IPS-18a (cell line): ENCODE measurements at regions not wholly inside any gene's neighbourhood (a gene's known extent, or its start where the extent isn't known, plus 50 kb on each side); places are given as distances from the start of the nearest gene placed in this dataset.

Source experiments
- H3K27ac ChIP-seq: one replicate; pipeline ENCODE4 v1.5.1; 2013; ENCODE audit warnings: low read length
- H3K27me3 ChIP-seq: one replicate; pipeline ENCODE4 v1.6.1; 2013; ENCODE audit warnings: mild to moderate bottlenecking, low read length; ENCODE audit not compliant: control insufficient read depth, insufficient read depth
- H3K36me3 ChIP-seq: one replicate; pipeline ENCODE4 v1.6.1; 2013; ENCODE audit warnings: low read depth, low read length; ENCODE audit not compliant: control insufficient read depth
- H3K4me1 ChIP-seq: one replicate; pipeline ENCODE4 v1.6.1; 2013; ENCODE audit warnings: low read depth, low read length; ENCODE audit not compliant: control insufficient read depth
- H3K4me3 ChIP-seq: one replicate; pipeline ENCODE4 v1.5.1; 2013; ENCODE audit warnings: low read length
- H3K9ac ChIP-seq: one replicate; pipeline ENCODE4 v1.6.1; 2013; ENCODE audit warnings: mild to moderate bottlenecking, low read length, moderate library complexity
- H3K9me3 ChIP-seq: one replicate; pipeline ENCODE4 v1.6.1; 2013; ENCODE audit warnings: low read depth, low read length; ENCODE audit not compliant: control insufficient read depth

DNA sequence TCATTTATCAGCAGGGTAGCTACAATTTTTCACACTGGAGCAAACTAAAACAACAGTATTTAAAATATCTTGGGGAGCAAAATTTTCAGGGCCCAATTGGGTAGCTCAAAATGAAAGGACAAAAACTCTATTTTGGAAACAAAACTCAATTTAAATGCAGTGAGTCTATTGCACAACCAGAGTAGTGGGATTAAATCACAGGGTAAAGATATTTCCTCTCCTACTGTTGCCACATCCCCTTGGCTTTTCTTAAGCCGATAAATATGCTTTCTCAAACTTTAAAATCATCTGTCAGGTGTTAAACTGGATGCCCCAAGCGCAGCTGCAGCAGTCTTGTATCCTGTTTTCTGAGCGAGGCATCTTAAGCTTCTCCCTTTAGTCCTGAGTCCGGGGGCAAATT, 1474.3 kb upstream of the CDH9 start:
- no peak overlapping the region for H3K4me3 ChIP-seq
- no peaks in the 10 kb centered on the region for H3K4me1 ChIP-seq
- no peaks in the 10 kb centered on the region for H3K36me3 ChIP-seq
- H3K9me3 ChIP-seq, result no peaks in the 10 kb centered on the region
- no peaks in the 10 kb centered on the region for H3K27me3 ChIP-seq
- H3K9ac ChIP-seq, result no peak overlapping the region
- H3K27ac ChIP-seq, result no peak overlapping the region

DNA sequence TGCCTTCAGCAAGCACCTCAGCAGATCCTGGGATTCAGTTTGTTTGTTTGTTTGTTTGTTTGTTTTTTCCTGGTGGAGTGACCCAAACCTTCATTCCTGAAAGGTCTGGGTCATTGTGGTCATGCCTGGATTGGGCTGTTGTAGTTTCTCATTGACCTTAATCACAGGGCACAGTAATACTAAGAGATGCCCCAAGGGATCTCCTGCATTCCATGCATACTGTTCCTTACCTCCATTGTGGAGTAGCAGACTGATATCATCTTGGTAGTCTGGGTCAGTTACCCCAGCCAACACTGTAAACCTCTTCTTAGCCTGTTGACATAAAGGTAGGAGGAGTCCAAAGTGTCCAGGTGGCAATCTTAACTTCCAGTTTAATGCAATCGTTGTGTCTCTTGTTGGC, 1466.7 kb upstream of the CDH9 start:
- H3K36me3 ChIP-seq, result no peaks in the 10 kb centered on the region

DNA sequence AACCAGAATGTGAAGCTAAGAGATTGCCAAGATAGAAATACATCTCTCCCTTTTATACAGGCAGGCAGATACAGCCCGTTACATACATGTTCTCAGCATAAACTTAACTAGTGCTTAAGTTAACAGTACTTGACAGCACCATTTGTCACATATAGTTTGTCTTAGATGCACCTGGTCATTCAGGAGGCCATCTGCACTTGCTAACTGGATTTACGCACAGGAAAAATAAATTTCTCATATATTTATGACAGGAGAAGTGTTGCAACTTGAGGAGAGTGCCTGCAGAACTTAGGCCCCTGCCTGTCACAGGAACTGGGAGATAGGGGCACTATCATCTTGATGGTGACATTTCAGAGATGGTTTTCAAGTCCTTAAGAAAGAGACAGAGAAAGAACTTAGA, 1462.1 kb upstream of the CDH9 start:
- H3K4me3 ChIP-seq, result no peak overlapping the region

More for the DNA sequence above, 1466.7 kb upstream of the CDH9 start:
- Histone ChIP-seq H3K27me3 (no peaks in the 10 kb centered on the region), H3K4me1 (no peaks in the 10 kb centered on the region), H3K9me3 (no peaks in the 10 kb centered on the region), H3K4me3 (no peak overlapping the region), H3K27ac (no peak overlapping the region), H3K9ac (no peak overlapping the region)

DNA sequence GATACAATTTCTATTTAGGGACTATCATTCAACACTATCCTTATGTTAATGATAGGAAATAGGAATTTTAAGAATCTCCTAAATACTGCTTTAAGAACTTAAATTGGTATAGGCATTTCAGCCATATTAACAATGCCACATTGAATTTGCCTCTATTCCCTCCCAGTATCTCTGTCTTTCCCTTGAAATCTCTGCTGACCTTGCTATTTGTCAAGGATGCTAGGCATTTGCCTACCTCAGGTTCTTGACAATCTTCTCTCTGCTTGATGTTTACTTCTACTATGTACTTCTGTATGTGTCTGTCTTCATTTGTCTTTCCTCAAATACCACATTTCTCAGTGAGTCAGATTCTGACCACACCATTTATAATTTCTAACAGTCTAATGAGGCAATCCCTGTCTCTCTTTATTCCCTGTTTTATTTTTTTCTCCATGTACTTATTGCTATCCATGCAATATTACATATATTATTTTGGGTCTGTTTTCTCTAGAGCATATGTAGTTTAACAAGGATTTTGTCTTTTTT, 1461.4 kb upstream of the CDH9 start:
- H3K9ac ChIP-seq, result no peak overlapping the region
- no peak overlapping the region for H3K27ac ChIP-seq
- H3K9me3 ChIP-seq, result no peaks in the 10 kb centered on the region
- H3K36me3 ChIP-seq, result no peaks in the 10 kb centered on the region
- H3K27me3 ChIP-seq, result no peaks in the 10 kb centered on the region
- H3K4me1 ChIP-seq, result peaks cover 3% of the 10 kb centered on the region
- H3K4me3 ChIP-seq, result no peak overlapping the region

More for the DNA sequence above, 1462.1 kb upstream of the CDH9 start:
- H3K36me3 ChIP-seq, result no peaks in the 10 kb centered on the region
- H3K9ac ChIP-seq, result no peak overlapping the region
- H3K27ac ChIP-seq, result no peak overlapping the region
- H3K9me3 ChIP-seq, result no peaks in the 10 kb centered on the region
- H3K27me3 ChIP-seq, result no peaks in the 10 kb centered on the region
- peaks cover 3% of the 10 kb centered on the region for H3K4me1 ChIP-seq

DNA sequence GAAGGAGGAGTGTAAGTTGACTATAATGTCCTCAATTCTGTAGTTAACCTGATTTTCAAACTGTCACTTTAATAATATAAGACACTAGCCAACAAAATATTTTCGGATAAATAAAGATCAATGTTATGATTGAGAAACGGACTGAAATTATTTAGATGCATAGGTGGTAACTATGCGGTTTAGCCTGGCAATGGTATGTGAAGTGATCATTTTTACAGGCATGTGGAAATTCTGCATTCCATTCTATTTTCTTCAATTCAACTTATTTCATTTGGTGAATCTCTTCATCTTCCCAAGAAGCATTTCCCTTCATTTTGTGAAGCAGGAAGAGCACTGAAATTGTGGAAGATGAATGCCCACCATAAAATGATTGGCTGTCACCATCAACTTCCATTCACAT, 1457.5 kb upstream of the CDH9 start:
- Histone ChIP-seq H3K9ac (no peak overlapping the region), H3K4me1 (peaks cover 3% of the 10 kb centered on the region), H3K36me3 (no peaks in the 10 kb centered on the region), H3K4me3 (no peak overlapping the region), H3K27me3 (no peaks in the 10 kb centered on the region), H3K9me3 (no peaks in the 10 kb centered on the region), H3K27ac (no peak overlapping the region)

DNA sequence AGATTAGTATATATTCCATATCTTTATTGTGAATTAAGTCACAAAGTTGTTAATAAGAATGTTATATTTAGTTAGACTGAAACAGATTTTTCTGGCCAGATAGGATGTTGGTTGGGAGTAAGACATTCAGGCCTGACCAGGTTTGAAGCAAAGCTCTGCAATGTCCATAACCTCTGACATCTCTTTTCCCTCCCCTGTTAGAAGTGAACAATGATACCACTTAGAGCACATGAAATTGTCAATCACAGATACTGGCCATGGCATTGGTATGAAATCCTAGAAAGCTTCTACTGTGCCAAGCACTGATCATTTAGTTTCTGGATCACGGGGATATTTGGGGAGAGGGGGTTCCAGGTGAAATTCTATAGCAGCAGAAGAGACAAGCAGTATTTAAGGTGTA, 1455.1 kb upstream of the CDH9 start:
- Histone ChIP-seq H3K9me3 (no peaks in the 10 kb centered on the region), H3K4me3 (no peak overlapping the region), H3K27me3 (no peaks in the 10 kb centered on the region), H3K36me3 (no peaks in the 10 kb centered on the region), H3K4me1 (peaks cover 9% of the 10 kb centered on the region), H3K9ac (no peak overlapping the region), H3K27ac (no peak overlapping the region)

DNA sequence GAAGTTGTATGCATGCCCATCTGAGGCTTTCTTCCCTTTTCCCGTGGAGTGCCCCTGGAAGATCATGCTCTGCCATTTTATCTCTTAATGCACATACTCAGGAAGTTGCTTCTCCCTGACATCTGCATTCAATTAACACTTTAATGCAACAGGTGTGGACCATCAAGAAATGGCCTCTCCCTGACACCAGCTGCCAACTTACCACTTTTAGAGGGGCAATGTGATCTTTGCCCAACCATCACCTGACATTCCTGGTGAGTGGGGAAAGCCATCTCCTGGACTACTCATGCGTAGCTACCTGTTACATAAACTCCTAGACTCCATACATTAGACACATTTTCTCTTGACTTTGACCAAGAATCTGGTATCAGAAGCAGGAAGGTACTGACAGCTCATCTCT, 1450.4 kb upstream of the CDH9 start:
- no peaks in the 10 kb centered on the region for H3K36me3 ChIP-seq
- no peaks in the 10 kb centered on the region for H3K27me3 ChIP-seq
- H3K27ac ChIP-seq, result no peak overlapping the region
- no peak overlapping the region for H3K9ac ChIP-seq
- H3K4me1 ChIP-seq, result peaks cover 6% of the 10 kb centered on the region
- no peak overlapping the region for H3K4me3 ChIP-seq
- H3K9me3 ChIP-seq, result no peaks in the 10 kb centered on the region

DNA sequence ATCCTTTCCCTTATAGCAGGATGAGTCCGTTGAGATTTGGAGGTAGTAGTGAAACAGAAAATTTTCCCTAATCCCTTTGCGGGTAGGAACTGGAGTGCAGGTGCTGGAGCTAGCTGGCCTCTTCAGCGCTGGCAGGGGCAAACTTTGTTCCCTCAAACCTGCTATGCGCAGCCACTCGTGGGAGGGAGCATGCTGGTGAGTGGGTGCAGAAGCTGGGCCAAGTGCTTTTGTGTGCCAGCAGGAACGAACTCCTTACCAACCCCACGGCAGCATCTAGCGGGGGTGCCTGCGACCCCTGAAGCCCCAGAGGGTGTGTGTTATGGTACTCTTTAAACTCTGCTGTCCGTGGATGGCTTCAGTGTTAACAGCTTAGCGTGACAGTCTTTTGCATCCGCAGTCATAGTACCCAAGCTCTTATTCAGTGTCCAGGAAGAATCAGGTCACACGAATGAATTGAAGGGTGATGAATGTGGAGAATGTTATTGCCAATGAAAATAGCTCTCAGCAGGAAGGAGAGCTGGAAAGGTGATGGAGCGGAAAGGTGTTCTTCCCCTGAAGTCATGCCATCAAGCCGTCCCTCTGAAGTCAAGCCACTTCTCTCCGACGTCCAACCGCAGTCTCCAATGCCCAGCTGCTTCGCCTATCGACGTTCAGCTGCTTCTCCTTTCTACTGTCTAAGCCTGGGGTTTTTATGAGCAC, 1445.1 kb upstream of the CDH9 start:
- Histone ChIP-seq H3K9me3 (no peaks in the 10 kb centered on the region), H3K27ac (no peak overlapping the region), H3K4me1 (no peaks in the 10 kb centered on the region), H3K36me3 (no peaks in the 10 kb centered on the region), H3K9ac (no peak overlapping the region), H3K27me3 (no peaks in the 10 kb centered on the region), H3K4me3 (no peak overlapping the region)

DNA sequence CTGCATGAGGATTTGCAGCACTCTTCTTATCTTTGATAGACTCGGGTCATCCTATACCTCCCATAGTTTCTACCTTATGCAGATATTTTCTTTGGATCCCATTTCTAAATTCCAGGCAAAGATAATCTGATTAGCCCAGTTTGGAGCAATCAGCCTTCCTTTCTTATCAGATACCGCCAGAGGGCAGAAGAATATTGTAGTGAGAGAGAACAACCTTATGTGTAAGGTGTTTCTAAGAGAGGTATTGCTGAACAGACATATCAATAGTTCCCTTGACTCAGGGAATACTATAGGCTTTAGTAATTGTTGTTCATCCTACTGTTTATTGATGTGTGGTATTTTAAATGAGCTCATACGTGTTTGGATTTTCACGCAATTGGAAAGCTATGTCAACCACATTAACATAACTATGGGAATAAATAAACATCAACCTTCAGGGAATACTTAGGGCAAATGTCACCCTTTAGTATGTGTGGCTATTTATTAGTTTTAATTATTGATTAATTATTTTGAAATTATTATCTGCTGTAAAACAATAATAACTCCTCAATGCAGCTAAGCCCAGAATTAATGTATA, 1435.2 kb upstream of the CDH9 start:
- Histone ChIP-seq H3K4me1 (no peaks in the 10 kb centered on the region), H3K36me3 (no peaks in the 10 kb centered on the region), H3K4me3 (no peak overlapping the region), H3K9me3 (no peaks in the 10 kb centered on the region), H3K27me3 (no peaks in the 10 kb centered on the region), H3K9ac (no peak overlapping the region), H3K27ac (no peak overlapping the region)

DNA sequence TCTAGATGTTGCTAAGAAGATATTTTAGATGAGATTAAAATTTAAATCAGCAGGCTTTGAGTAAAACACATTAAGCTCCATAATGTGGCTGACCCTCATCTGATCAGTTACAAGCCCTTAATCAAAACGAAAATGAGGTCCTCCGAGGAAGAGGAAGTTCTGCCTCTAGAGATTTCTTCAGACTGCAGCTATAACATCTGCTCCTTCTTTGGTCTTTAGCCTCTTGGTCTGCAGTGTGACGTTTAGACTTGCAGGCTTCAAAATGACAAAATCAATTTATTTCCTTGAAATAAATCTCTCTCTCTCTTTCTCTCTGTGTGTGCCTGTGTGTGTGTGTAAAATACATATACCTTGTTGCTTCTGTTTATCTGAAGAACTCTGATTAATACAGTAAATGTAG, 1429.8 kb upstream of the CDH9 start:
- no peak overlapping the region for H3K4me3 ChIP-seq
- no peaks in the 10 kb centered on the region for H3K27me3 ChIP-seq
- H3K4me1 ChIP-seq, result no peaks in the 10 kb centered on the region
- H3K36me3 ChIP-seq, result no peaks in the 10 kb centered on the region
- no peaks in the 10 kb centered on the region for H3K9me3 ChIP-seq
- H3K9ac ChIP-seq, result no peak overlapping the region
- no peak overlapping the region for H3K27ac ChIP-seq

DNA sequence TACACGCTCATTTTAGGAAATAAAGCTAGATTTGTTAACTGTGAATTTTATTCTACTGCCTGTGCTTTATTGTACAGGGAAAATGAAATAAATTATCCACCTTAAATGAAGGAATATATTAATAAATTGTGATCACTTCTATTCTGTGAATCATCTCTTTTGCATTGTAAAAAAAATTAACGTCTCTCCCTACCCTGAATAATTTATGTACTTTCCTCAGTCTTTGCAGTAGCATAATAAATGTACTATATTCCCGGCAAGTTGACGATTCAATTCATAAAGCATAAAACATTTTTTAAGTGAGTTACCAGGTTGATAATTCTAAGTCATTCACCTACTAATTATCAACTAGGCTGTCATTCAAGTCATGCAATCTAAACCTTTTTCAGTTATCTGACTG, 1425.3 kb upstream of the CDH9 start:
- H3K27me3 ChIP-seq, result no peaks in the 10 kb centered on the region
- H3K9me3 ChIP-seq, result no peaks in the 10 kb centered on the region
- no peaks in the 10 kb centered on the region for H3K36me3 ChIP-seq
- H3K4me1 ChIP-seq, result no peaks in the 10 kb centered on the region
- no peak overlapping the region for H3K27ac ChIP-seq
- H3K4me3 ChIP-seq, result no peak overlapping the region
- H3K9ac ChIP-seq, result no peak overlapping the region

DNA sequence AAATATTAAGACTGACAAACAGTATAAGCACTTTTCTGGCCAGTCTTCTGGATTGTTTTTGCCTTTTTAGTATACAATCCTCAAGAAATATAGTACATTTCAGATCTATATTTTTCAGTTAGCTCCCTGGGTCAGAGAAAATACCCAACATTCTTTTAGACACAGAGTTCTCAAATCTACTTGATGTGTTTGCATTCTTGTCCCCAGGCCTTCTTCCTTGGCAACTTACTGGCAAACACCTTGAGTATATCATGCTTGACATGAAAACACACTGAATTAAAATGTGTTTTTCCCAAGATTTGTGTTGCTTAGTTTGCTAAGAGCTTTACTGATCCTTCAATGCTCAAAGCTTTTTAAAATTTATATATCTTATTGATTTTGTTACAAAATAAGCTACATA, 1413.1 kb upstream of the CDH9 start:
- no peaks in the 10 kb centered on the region for H3K9me3 ChIP-seq
- no peaks in the 10 kb centered on the region for H3K36me3 ChIP-seq
- H3K27ac ChIP-seq, result no peak overlapping the region
- no peaks in the 10 kb centered on the region for H3K4me1 ChIP-seq
- no peaks in the 10 kb centered on the region for H3K27me3 ChIP-seq
- no peak overlapping the region for H3K4me3 ChIP-seq
- H3K9ac ChIP-seq, result no peak overlapping the region
